ENCODE measurements at regions not wholly inside any gene's neighbourhood (a gene's known extent, or its start where the extent isn't known, plus 50 kb on each side); places are given as distances from the start of the nearest gene placed in this dataset.

DNA sequence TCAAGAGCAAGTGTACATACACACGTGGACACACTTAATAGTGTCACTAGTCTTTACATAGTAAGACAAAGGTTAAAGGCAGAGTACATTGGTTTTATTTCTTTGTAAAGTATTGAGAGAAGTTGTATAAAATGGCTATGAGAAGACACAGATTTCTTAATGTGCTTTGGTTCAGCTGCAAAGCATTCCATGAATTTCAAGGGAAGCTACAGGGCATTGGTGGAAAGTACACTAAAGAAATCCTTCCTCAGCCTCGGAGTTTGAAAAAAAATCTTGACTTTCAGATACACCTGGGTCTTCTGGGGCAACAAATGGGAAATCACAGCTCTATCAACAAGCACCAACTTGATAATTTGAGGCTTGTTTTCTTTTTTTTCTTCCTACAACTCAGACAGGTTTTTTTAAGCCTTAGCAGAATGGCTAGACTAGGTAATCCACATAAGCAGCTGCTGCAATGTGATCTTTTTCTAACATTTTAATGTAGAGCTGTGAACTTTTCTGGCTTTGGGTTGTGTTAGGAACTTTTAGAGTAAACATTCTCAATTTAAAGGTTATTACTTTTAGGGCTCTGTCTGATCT, 140.4 kb upstream of the FST start:
- Histone ChIP-seq H3K4me3 (no peak overlapping the region), H3K9me3 (no peaks in the 10 kb centered on the region), H3K36me3 (no peaks in the 10 kb centered on the region), H3K27ac (no peak overlapping the region), H3K27me3 (no peaks in the 10 kb centered on the region), H3K4me1 (no peaks in the 10 kb centered on the region)
- intact Hi-C loops (cut with DNase I), result no loop called here
- ATAC-seq (no peak), DNase-seq (no peak)
- TF ChIP-seq, protein P1, sequence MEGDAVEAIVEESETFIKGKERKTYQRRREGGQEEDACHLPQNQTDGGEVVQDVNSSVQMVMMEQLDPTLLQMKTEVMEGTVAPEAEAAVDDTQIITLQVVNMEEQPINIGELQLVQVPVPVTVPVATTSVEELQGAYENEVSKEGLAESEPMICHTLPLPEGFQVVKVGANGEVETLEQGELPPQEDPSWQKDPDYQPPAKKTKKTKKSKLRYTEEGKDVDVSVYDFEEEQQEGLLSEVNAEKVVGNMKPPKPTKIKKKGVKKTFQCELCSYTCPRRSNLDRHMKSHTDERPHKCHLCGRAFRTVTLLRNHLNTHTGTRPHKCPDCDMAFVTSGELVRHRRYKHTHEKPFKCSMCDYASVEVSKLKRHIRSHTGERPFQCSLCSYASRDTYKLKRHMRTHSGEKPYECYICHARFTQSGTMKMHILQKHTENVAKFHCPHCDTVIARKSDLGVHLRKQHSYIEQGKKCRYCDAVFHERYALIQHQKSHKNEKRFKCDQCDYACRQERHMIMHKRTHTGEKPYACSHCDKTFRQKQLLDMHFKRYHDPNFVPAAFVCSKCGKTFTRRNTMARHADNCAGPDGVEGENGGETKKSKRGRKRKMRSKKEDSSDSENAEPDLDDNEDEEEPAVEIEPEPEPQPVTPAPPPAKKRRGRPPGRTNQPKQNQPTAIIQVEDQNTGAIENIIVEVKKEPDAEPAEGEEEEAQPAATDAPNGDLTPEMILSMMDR (IDR thresholded peaks at IDR 0.05), result no peak
- TF ChIP-seq POLR2A (IDR thresholded peaks at IDR 0.05), result no peak
- 58% methylated on average over 2 of the region's 2 CpGs for WGBS (ENCODE audit: insufficient coverage, low coverage, low lambda C conversion rate, missing lambda C conversion rate)

DNA sequence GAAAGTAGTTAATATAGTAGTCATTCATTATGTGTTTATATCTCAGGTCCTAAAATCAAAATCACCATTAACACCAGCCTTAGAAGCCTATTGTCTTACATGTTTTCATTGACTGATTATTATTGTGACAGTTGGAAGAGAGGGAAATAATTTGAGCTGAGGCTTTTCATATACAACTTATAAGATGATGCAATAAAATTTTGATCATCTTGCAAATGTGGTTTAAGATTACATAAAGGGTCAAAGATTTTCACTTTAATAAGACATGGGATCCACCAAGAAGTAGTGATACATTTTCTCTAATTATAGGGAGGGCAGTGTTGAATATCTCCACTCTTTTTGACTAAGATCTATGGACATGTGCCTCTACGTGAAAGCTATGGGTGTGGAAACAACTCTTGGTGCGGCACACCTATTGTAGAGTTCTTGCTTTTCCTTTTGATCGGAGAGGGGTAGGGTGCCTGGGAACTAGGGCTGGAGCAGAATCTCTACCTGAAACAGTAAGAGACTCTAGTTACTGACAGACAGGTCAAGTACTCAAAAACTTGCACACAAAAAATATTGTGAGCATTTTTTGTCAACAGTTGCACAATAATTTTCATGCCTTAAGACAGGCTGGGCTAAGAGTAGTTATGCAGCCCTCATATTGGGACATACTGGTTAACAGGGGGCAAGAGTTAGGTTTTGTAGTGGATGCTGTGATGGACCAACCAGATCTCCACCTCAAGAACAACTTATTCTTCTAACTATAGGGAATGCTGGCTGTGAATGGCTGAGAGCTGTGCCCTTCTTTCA, 139.3 kb upstream of the FST start:
- no peaks in the 10 kb centered on the region for H3K9me3 ChIP-seq
- 85% methylated on average over 3 of the region's 3 CpGs for WGBS (ENCODE audit: insufficient coverage, low coverage, low lambda C conversion rate, missing lambda C conversion rate)
- no peaks in the 10 kb centered on the region for H3K36me3 ChIP-seq
- no peaks in the 10 kb centered on the region for H3K4me1 ChIP-seq
- intact Hi-C loops (cut with DNase I), result no loop called here
- H3K27ac ChIP-seq, result no peak overlapping the region
- no peaks in the 10 kb centered on the region for H3K27me3 ChIP-seq
- H3K4me3 ChIP-seq, result no peak overlapping the region
- ATAC-seq, result no peak
- TF ChIP-seq POLR2A (IDR thresholded peaks at IDR 0.05), result no peak
- TF ChIP-seq, protein P1 (IDR thresholded peaks at IDR 0.05), result no peak
- no peak for DNase-seq

DNA sequence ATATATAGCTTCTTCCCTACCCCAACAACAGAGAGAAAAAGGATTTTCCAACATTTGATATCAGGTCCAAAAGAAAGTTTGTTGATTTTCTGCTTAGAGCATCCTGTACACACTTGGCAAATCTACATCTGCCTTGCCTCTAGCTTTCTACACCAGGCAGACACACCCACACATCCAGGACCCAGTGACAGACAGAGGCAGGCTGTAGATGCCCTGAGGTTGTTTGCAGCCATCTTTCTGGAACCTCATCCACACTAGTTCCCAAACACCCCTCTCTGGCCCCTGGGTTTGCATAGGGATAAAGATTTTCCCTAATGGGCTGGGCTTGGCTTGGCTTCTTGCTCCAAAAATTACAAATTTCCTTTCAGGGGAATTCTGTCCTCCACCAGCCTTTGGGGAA, 138.2 kb upstream of the FST start:
- DNase-seq (no peak), ATAC-seq (no peak)
- no peak for TF ChIP-seq POLR2A (IDR thresholded peaks at IDR 0.05)
- TF ChIP-seq, protein P1 (IDR thresholded peaks at IDR 0.05), result no peak
- Histone ChIP-seq H3K4me3 (no peak overlapping the region), H3K9me3 (no peaks in the 10 kb centered on the region), H3K27me3 (no peaks in the 10 kb centered on the region), H3K4me1 (no peaks in the 10 kb centered on the region), H3K27ac (no peak overlapping the region), H3K36me3 (no peaks in the 10 kb centered on the region)
- intact Hi-C loops (cut with DNase I), result no loop called here

DNA sequence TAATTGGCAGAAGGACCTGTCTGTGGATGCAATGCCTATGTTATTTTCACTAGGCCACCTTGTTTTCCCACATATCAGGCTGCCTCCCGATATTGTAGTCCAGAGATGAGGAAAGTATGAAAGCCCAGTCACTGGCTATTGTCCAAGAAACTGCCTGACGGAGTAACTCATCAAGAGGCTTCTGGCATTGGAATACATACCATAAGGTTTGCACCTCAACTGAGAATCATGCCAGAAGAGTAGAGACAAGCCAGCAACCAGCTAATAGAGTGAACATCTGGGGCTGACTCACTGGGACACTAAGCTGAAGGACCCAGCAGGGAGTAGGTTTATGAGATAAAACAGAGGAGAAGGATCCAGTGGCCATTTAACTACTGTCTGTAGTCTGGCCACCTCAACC, 137.2 kb upstream of the FST start:
- ATAC-seq, result no peak
- no peaks in the 10 kb centered on the region for H3K4me1 ChIP-seq
- TF ChIP-seq, protein P1 (IDR thresholded peaks at IDR 0.05), result no peak
- no peak for TF ChIP-seq POLR2A (IDR thresholded peaks at IDR 0.05)
- no peak overlapping the region for H3K4me3 ChIP-seq
- H3K9me3 ChIP-seq, result no peaks in the 10 kb centered on the region
- H3K27ac ChIP-seq, result no peak overlapping the region
- 66% methylated on average over 2 of the region's 2 CpGs for whole genome bisulfite sequencing (ENCODE audit: insufficient coverage, low coverage, low lambda C conversion rate, missing lambda C conversion rate)
- H3K27me3 ChIP-seq, result no peaks in the 10 kb centered on the region
- DNase-seq, result no peak
- intact Hi-C loops (cut with DNase I), result no loop called here
- no peaks in the 10 kb centered on the region for H3K36me3 ChIP-seq

Data from right lobe of liver (tissue), 6 donors.